ENCODE measurements at regions not wholly inside any gene's neighbourhood (a gene's known extent, or its start where the extent isn't known, plus 50 kb on each side); places are given as distances from the start of the nearest gene placed in this dataset.

DNA sequence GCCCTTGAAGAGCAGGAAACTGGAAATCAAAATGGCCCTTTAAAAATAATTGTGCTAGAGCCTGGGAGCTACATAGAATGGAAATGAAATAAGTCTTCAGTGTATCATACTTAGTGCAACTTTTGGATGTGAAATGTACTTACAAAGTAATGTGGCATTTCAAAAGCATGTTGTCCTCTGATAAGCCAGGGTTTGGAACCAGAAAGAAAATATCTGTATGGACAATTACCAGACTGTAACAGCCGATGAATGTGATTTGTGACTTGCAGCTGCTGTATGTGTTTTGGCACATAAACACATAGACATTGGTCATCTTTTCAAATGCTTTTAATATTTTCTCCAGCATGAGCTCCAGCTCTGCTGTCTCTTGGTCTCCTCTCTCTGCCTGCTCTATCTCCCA, 546.4 kb downstream of the OMA1 start:
- TF ChIP-seq, protein P1, sequence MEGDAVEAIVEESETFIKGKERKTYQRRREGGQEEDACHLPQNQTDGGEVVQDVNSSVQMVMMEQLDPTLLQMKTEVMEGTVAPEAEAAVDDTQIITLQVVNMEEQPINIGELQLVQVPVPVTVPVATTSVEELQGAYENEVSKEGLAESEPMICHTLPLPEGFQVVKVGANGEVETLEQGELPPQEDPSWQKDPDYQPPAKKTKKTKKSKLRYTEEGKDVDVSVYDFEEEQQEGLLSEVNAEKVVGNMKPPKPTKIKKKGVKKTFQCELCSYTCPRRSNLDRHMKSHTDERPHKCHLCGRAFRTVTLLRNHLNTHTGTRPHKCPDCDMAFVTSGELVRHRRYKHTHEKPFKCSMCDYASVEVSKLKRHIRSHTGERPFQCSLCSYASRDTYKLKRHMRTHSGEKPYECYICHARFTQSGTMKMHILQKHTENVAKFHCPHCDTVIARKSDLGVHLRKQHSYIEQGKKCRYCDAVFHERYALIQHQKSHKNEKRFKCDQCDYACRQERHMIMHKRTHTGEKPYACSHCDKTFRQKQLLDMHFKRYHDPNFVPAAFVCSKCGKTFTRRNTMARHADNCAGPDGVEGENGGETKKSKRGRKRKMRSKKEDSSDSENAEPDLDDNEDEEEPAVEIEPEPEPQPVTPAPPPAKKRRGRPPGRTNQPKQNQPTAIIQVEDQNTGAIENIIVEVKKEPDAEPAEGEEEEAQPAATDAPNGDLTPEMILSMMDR (IDR thresholded peaks at IDR 0.05; ENCODE audit: poor library complexity), result no peak
- TF ChIP-seq EZH2phosphoT487 (IDR thresholded peaks at IDR 0.05; ENCODE audit: low read depth, severe bottlenecking, unreplicated experiment) (no peak), EZH2 (IDR thresholded peaks at IDR 0.05; ENCODE audit: borderline replicate concordance) (no peak)
